ENCODE measurements at regions not wholly inside any gene's neighbourhood (a gene's known extent, or its start where the extent isn't known, plus 50 kb on each side); places are given as distances from the start of the nearest gene placed in this dataset.

DNA sequence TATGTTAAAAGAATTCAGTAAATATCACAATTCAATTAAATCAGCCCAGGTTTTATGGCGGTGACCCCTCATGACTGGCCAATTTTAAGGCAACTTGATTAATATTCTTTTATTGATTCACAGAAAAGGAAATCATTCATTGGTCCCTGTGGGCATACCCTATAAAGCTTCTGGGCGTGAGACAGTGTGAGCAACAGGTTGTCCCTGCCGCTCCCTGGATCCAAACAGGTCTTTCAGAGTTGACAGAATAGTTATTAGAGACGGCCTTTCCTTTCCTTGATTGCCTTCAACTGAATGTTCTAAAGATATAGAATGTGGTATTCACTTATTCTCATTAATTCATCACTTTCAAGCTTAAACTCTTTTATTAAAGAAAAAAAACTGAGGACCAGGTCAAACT lies 433.9 kb downstream of the KCNJ2 start:
- DNase-seq (ENCODE audit: extremely low spot score in 2 of 2) = no peak
- Histone ChIP-seq H3K27ac (no peak overlapping the region), H3K27me3 (no peaks in the 10 kb centered on the region), H3K4me1 (no peaks in the 10 kb centered on the region), H3K36me3 (no peaks in the 10 kb centered on the region), H3K9me3 (no peaks in the 10 kb centered on the region), H3K4me3 (no peak overlapping the region)
- TF ChIP-seq, protein P1, sequence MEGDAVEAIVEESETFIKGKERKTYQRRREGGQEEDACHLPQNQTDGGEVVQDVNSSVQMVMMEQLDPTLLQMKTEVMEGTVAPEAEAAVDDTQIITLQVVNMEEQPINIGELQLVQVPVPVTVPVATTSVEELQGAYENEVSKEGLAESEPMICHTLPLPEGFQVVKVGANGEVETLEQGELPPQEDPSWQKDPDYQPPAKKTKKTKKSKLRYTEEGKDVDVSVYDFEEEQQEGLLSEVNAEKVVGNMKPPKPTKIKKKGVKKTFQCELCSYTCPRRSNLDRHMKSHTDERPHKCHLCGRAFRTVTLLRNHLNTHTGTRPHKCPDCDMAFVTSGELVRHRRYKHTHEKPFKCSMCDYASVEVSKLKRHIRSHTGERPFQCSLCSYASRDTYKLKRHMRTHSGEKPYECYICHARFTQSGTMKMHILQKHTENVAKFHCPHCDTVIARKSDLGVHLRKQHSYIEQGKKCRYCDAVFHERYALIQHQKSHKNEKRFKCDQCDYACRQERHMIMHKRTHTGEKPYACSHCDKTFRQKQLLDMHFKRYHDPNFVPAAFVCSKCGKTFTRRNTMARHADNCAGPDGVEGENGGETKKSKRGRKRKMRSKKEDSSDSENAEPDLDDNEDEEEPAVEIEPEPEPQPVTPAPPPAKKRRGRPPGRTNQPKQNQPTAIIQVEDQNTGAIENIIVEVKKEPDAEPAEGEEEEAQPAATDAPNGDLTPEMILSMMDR (IDR thresholded peaks at IDR 0.05) = no peak
- no peak for TF ChIP-seq POLR2AphosphoS5 (IDR thresholded peaks at IDR 0.05; ENCODE audit: insufficient read depth in 1 of 2, low read depth in 1 of 2)
- no peak for TF ChIP-seq POLR2A (IDR thresholded peaks at IDR 0.05)
- intact Hi-C loops (cut with DNase I) = no loop called here

DNA sequence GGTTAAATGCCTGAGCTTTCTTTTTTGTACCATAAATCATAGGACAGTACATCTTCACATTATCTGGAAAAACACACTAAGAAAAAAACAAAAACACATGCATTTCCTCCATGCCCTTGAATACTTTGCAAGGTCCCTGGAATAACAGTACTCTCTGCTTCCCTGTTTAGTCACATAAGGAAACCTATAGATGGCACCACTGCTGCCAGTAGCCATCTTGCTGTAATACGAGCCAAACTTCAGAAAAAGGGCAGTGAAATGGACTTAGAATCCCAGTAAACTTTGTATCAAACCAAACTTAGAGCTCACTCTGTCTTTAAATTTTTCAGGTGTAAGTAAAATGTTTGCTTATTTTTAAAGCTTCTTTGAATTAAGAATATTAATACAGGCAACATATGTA lies 435.5 kb downstream of the KCNJ2 start:
- no peak for TF ChIP-seq POLR2A (IDR thresholded peaks at IDR 0.05)
- TF ChIP-seq, protein P1 (IDR thresholded peaks at IDR 0.05) = no peak
- intact Hi-C loops (cut with DNase I) = no loop called here
- H3K36me3 ChIP-seq = no peaks in the 10 kb centered on the region
- DNase-seq (ENCODE audit: extremely low spot score in 2 of 2) = no peak
- no peak overlapping the region for H3K4me3 ChIP-seq
- no peaks in the 10 kb centered on the region for H3K9me3 ChIP-seq
- no peak overlapping the region for H3K27ac ChIP-seq
- no peaks in the 10 kb centered on the region for H3K4me1 ChIP-seq
- no peaks in the 10 kb centered on the region for H3K27me3 ChIP-seq

DNA sequence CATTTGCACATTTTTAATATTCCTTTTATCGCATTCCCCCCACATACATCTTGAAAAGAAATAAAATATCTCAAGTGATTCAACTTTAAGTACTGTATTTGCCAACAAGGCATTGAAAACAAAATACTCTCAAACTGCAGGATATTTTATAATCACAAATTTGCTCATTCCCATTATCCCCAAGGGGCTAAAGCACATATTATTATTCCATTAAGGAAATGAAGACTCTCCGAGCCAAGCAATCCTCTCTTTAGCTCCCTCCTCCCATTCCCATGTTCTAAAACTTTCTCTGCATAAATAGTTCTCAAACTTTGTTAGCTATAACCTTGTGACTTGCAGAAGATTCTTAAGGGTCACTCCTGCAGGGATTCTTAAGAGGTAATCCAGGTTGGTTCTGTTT lies 436.8 kb downstream of the KCNJ2 start:
- Histone ChIP-seq H3K9me3 (no peaks in the 10 kb centered on the region), H3K27ac (no peak overlapping the region), H3K27me3 (no peaks in the 10 kb centered on the region), H3K4me1 (no peaks in the 10 kb centered on the region), H3K36me3 (no peaks in the 10 kb centered on the region), H3K4me3 (no peak overlapping the region)
- TF ChIP-seq POLR2A (IDR thresholded peaks at IDR 0.05) (no peak), POLR2AphosphoS5 (IDR thresholded peaks at IDR 0.05; ENCODE audit: insufficient read depth in 1 of 2, low read depth in 1 of 2) (no peak)
- TF ChIP-seq, protein P1 (IDR thresholded peaks at IDR 0.05) = no peak
- intact Hi-C loops (cut with DNase I) = no loop called here
- DNase-seq (ENCODE audit: extremely low spot score in 2 of 2) = no peak

DNA sequence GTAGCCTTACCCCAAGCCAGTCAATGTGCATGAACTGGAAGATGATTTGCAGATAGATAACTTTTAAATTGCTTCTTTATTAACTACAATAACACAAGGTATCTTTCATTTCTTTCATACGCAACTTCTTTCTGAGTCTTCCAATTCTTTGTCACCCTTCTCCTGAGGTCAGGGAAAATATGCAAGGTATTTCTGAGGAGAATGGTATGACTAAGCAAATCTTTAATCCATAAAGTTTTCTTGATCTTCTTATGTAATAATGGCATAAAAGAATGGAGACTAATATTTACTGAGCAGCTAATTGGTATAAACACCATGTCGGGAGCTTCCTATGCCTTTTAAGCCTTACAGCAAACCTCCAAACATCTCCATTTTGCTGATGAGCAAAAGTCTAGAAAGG lies 438.9 kb downstream of the KCNJ2 start:
- Histone ChIP-seq H3K36me3 (no peaks in the 10 kb centered on the region), H3K27me3 (no peaks in the 10 kb centered on the region), H3K27ac (no peak overlapping the region), H3K4me1 (no peaks in the 10 kb centered on the region), H3K4me3 (no peak overlapping the region), H3K9me3 (no peaks in the 10 kb centered on the region)
- TF ChIP-seq, protein P1 (IDR thresholded peaks at IDR 0.05) = no peak
- TF ChIP-seq POLR2A (IDR thresholded peaks at IDR 0.05) (no peak), POLR2AphosphoS5 (IDR thresholded peaks at IDR 0.05; ENCODE audit: insufficient read depth in 1 of 2, low read depth in 1 of 2) (no peak)
- DNase-seq (ENCODE audit: extremely low spot score in 2 of 2) = no peak
- intact Hi-C loops (cut with DNase I) = no loop called here

DNA sequence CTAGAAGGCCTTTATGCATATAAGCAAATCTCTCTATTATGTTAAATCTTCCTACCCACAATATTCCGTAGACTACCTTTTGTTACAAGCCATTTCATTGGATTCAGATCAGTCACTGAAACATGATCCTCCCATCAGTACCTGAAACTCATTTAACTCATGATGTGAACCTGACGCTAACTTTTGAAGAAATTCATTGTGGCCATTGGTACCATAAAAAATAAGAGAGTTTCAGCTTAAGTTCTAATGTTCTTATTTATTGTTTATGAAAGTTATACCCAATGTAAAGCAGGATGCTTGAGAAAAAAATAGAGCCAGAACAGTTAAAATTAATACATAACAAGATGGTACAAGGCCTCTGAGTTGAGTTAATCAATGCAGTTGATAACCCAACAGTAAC lies 439.6 kb downstream of the KCNJ2 start:
- H3K27ac ChIP-seq = no peak overlapping the region
- no peak overlapping the region for H3K4me3 ChIP-seq
- H3K36me3 ChIP-seq = no peaks in the 10 kb centered on the region
- TF ChIP-seq POLR2A (IDR thresholded peaks at IDR 0.05) (no peak), POLR2AphosphoS5 (IDR thresholded peaks at IDR 0.05; ENCODE audit: insufficient read depth in 1 of 2, low read depth in 1 of 2) (no peak)
- TF ChIP-seq, protein P1 (IDR thresholded peaks at IDR 0.05) = no peak
- intact Hi-C loops (cut with DNase I) = no loop called here
- H3K27me3 ChIP-seq = no peaks in the 10 kb centered on the region
- H3K4me1 ChIP-seq = no peaks in the 10 kb centered on the region
- H3K9me3 ChIP-seq = no peaks in the 10 kb centered on the region
- DNase-seq (ENCODE audit: extremely low spot score in 2 of 2) = no peak

All from vagina (tissue), 2 donors.